WTC11 (cell line): ENCODE measurements at regions not wholly inside any gene's neighbourhood (a gene's known extent, or its start where the extent isn't known, plus 50 kb on each side); places are given as distances from the start of the nearest gene placed in this dataset.

ENCODE experiments used
- ATAC-seq: fragments of 200-7000 bp; cut with Tn5 transposase; 2 replicates; pipeline ENCODE4 v1.10.0; 2021; ENCODE audit warnings: mild to moderate bottlenecking, moderate library complexity
- CTCF ChIA-PET: fragments of 300-600 bp; sonication (Branson Sonifier 250); formaldehyde crosslinking; loops from one replicate; lab custom pipeline; 2021; ENCODE audit warnings: antibody characterized with exemption; lab: Charles Lee
- POLR2A ChIA-PET: fragments of 350-600 bp; sonication (Branson Sonifier 250); formaldehyde crosslinking; loops from one replicate; lab custom pipeline; 2021; ENCODE audit warnings: antibody characterized with exemption; lab: Charles Lee
- DNase-seq: peaks from one replicate; pipeline ENCODE4 v3.0.0; 2021; ENCODE audit warnings: low spot score
- H3K27ac Mint-ChIP-seq: 2 replicates; pipeline ENCODE4 v1.8.0; 2021; ENCODE audit warnings: mixed read lengths
- H3K27me3 Mint-ChIP-seq: 2 replicates; pipeline ENCODE4 v1.8.0; 2021; ENCODE audit warnings: low read depth, mild to moderate bottlenecking, moderate library complexity, mixed read lengths
- H3K36me3 Mint-ChIP-seq: 2 replicates; pipeline ENCODE4 v1.8.0; 2021; ENCODE audit warnings: mixed read lengths
- H3K4me1 Mint-ChIP-seq: 2 replicates; pipeline ENCODE4 v1.8.0; 2022; ENCODE audit warnings: mixed read lengths
- H3K4me3 Mint-ChIP-seq: 2 replicates; pipeline ENCODE4 v1.8.0; 2021; ENCODE audit warnings: mild to moderate bottlenecking, moderate library complexity, mixed read lengths
- H3K9me3 Mint-ChIP-seq: 2 replicates; pipeline ENCODE4 v1.8.0; 2021; ENCODE audit warnings: mixed read lengths
- CBFB ChIP-seq: sonication (generic); formaldehyde crosslinking; IDR thresholded peaks from 2 replicates; pipeline ENCODE4 v1.8.1; 2022; ENCODE audit warnings: mild to moderate bottlenecking, low read depth, missing genetic modification reagents
- CREM ChIP-seq: sonication (generic); formaldehyde crosslinking; IDR thresholded peaks from 2 replicates; pipeline ENCODE4 v1.8.1; 2022; ENCODE audit warnings: mild to moderate bottlenecking, missing genetic modification reagents, moderate library complexity
- E2F1 ChIP-seq: sonication (generic); formaldehyde crosslinking; IDR thresholded peaks from 2 replicates; pipeline ENCODE4 v1.8.0; 2022; ENCODE audit warnings: mild to moderate bottlenecking, missing genetic modification reagents
- EMX1 ChIP-seq: fragments of 250-450 bp; sonication (Bioruptor Pico); IDR thresholded peaks from 2 replicates; pipeline ENCODE4 v1.8.0; 2021; ENCODE audit warnings: mild to moderate bottlenecking
- ERG ChIP-seq: fragments of 250-450 bp; sonication (Bioruptor Pico); IDR thresholded peaks from 2 replicates; pipeline ENCODE4 v1.8.0; 2021; ENCODE audit warnings: mild to moderate bottlenecking
- ESRRA ChIP-seq: sonication (generic); formaldehyde crosslinking; IDR thresholded peaks from 2 replicates; pipeline ENCODE4 v1.8.1; 2022; ENCODE audit warnings: mild to moderate bottlenecking, missing genetic modification reagents, borderline replicate concordance
- FOXK1 ChIP-seq: sonication (generic); formaldehyde crosslinking; IDR thresholded peaks from 2 replicates; pipeline ENCODE4 v1.8.0; 2022; ENCODE audit warnings: mild to moderate bottlenecking, moderate library complexity, missing genetic modification reagents
- GABPB1 ChIP-seq: sonication (generic); formaldehyde crosslinking; IDR thresholded peaks from 2 replicates; pipeline ENCODE4 v1.8.1; 2023; ENCODE audit warnings: mild to moderate bottlenecking, missing genetic modification reagents
- GRHL2 ChIP-seq: fragments of 250-450 bp; sonication (Bioruptor Pico); IDR thresholded peaks from 2 replicates; pipeline ENCODE4 v1.8.0; 2022; ENCODE audit warnings: mild to moderate bottlenecking, moderate library complexity; ENCODE audit not compliant: insufficient replicate concordance, severe bottlenecking
- JAZF1 ChIP-seq: fragments of 250-450 bp; sonication (Bioruptor Pico); IDR thresholded peaks from 2 replicates; pipeline ENCODE4 v1.9.0; 2021; ENCODE audit warnings: moderate library complexity, mild to moderate bottlenecking, inconsistent platforms
- NR2C2 ChIP-seq: sonication (generic); formaldehyde crosslinking; IDR thresholded peaks from 2 replicates; pipeline ENCODE4 v1.8.0; 2022; ENCODE audit warnings: mild to moderate bottlenecking, missing genetic modification reagents
- PRDM15 ChIP-seq: sonication (generic); formaldehyde crosslinking; IDR thresholded peaks from 2 replicates; pipeline ENCODE4 v1.8.0; 2022; ENCODE audit warnings: missing genetic modification reagents
- PRRX2 ChIP-seq: fragments of 250-450 bp; sonication (Bioruptor Pico); IDR thresholded peaks from 2 replicates; pipeline ENCODE4 v1.8.0; 2021; ENCODE audit warnings: mild to moderate bottlenecking
- TP53 ChIP-seq: sonication (generic); formaldehyde crosslinking; IDR thresholded peaks from 2 replicates; pipeline ENCODE4 v1.8.1; 2023; ENCODE audit warnings: mild to moderate bottlenecking, missing genetic modification reagents
- USF2 ChIP-seq: sonication (generic); formaldehyde crosslinking; IDR thresholded peaks from 2 replicates; pipeline ENCODE4 v1.8.1; 2023; ENCODE audit warnings: mild to moderate bottlenecking, missing genetic modification reagents, moderate library complexity
- ZNF121 ChIP-seq: sonication (generic); formaldehyde crosslinking; IDR thresholded peaks from 2 replicates; pipeline ENCODE4 v1.8.0; 2023; ENCODE audit warnings: missing genetic modification reagents
- ZNF219 ChIP-seq: sonication (generic); formaldehyde crosslinking; IDR thresholded peaks from 2 replicates; pipeline ENCODE4 v1.8.0; 2023; ENCODE audit warnings: missing genetic modification reagents, mild to moderate bottlenecking, borderline replicate concordance
- ZNF232 ChIP-seq: sonication (generic); formaldehyde crosslinking; IDR thresholded peaks from 2 replicates; pipeline ENCODE4 v1.8.0; 2022; ENCODE audit warnings: mild to moderate bottlenecking, missing genetic modification reagents
- ZNF263 ChIP-seq: sonication (generic); formaldehyde crosslinking; IDR thresholded peaks from 2 replicates; pipeline ENCODE4 v1.8.1; 2022; ENCODE audit warnings: low read depth, mild to moderate bottlenecking, moderate library complexity, missing genetic modification reagents
- ZNF317 ChIP-seq: sonication (generic); formaldehyde crosslinking; IDR thresholded peaks from 2 replicates; pipeline ENCODE4 v1.8.1; 2023; ENCODE audit warnings: low read depth, mild to moderate bottlenecking, moderate library complexity, missing genetic modification reagents, borderline replicate concordance
- ZNF396 ChIP-seq: fragments of 250-450 bp; sonication (Bioruptor Pico); IDR thresholded peaks from 2 replicates; pipeline ENCODE4 v1.8.0; 2021; ENCODE audit warnings: mild to moderate bottlenecking, moderate library complexity, borderline replicate concordance
- ZNF512 ChIP-seq: sonication (generic); formaldehyde crosslinking; IDR thresholded peaks from 2 replicates; pipeline ENCODE4 v1.8.1; 2022; ENCODE audit warnings: missing genetic modification reagents, borderline replicate concordance

GRCh38 chr3:72323773-72324172, 524.5 kb downstream of the SHQ1 start:
- Mint-ChIP-seq H3K9me3 (peaks cover 4% of the 10 kb centered on the region; the same call in 1 of the 2 replicates), H3K4me3 (no peak overlapping the region), H3K36me3 (no peaks in the 10 kb centered on the region), H3K27me3 (no peaks in the 10 kb centered on the region), H3K4me1 (peaks cover 6% of the 10 kb centered on the region), H3K27ac (no peak overlapping the region)
- DNase-seq, result no peak
- ChIA-PET POLR2A (no interaction called here), CTCF (no interaction called here)
- no peak for ATAC-seq
- TF ChIP-seq ERG (CRISPR knock-in tag) (no peak), JAZF1 (CRISPR knock-in tag) (no peak), ESRRA (no peak), FOXK1 (CRISPR knock-in tag) (no peak), GABPB1 (no peak), ZNF263 (CRISPR knock-in tag) (no peak), CREM (CRISPR knock-in tag) (no peak), GRHL2 (no peak), CBFB (CRISPR knock-in tag) (no peak), ZNF232 (CRISPR knock-in tag) (no peak)

GRCh38 chr3:72322264-72322976, 525.8 kb downstream of the SHQ1 start:
- ChIA-PET POLR2A (no interaction called here), CTCF (no interaction called here)
- H3K9me3 Mint-ChIP-seq, result peaks cover 4% of the 10 kb centered on the region; the same call in 1 of the 2 replicates
- ATAC-seq, result no peak
- no peak overlapping the region for H3K27ac Mint-ChIP-seq
- TF ChIP-seq PRDM15 (CRISPR knock-in tag), result no peak
- TF ChIP-seq, all 79 proteins: peak for 0
- no peak overlapping the region for H3K4me3 Mint-ChIP-seq
- no peaks in the 10 kb centered on the region for H3K27me3 Mint-ChIP-seq
- DNase-seq, result no peak
- no peaks in the 10 kb centered on the region for H3K36me3 Mint-ChIP-seq
- H3K4me1 Mint-ChIP-seq, result no peaks in the 10 kb centered on the region

GRCh38 chr3:72320955-72321303, 527.3 kb downstream of the SHQ1 start:
- no peaks in the 10 kb centered on the region for H3K27me3 Mint-ChIP-seq
- ATAC-seq (no peak), DNase-seq (no peak)
- ChIA-PET CTCF (no interaction called here), POLR2A (no interaction called here)
- no peaks in the 10 kb centered on the region for H3K36me3 Mint-ChIP-seq
- no peak overlapping the region for H3K4me3 Mint-ChIP-seq
- H3K9me3 Mint-ChIP-seq, result peaks cover 4% of the 10 kb centered on the region; the same call in 1 of the 2 replicates
- no peaks in the 10 kb centered on the region for H3K4me1 Mint-ChIP-seq
- TF ChIP-seq TP53 (CRISPR knock-in tag) (no peak), GABPB1 (no peak), NR2C2 (CRISPR knock-in tag) (no peak), EMX1 (CRISPR knock-in tag) (no peak), ZNF317 (CRISPR knock-in tag) (no peak), ZNF396 (no peak), ZNF219 (CRISPR knock-in tag) (no peak), ZNF512 (CRISPR knock-in tag) (no peak), PRRX2 (CRISPR knock-in tag) (no peak), ZNF263 (CRISPR knock-in tag) (no peak), ERG (CRISPR knock-in tag) (no peak), ZNF121 (CRISPR knock-in tag) (no peak), USF2 (CRISPR knock-in tag) (no peak), E2F1 (CRISPR knock-in tag) (no peak), FOXK1 (CRISPR knock-in tag) (no peak)
- no peak overlapping the region for H3K27ac Mint-ChIP-seq
